ENCODE measurements at regions not wholly inside any gene's neighbourhood (a gene's known extent, or its start where the extent isn't known, plus 50 kb on each side); places are given as distances from the start of the nearest gene placed in this dataset.

GRCh38 chr4:24468071-24468470 is 116.3 kb downstream of the DHX15 start (continued):
- TF ChIP-seq TSHZ1 (CRISPR knock-in tag; IDR thresholded peaks at IDR 0.05): no peak
- no peak for TF ChIP-seq NR2C2 (CRISPR knock-in tag; IDR thresholded peaks at IDR 0.05)
- no peak for TF ChIP-seq NR2C2 (tag; IDR thresholded peaks at IDR 0.05)
- TF ChIP-seq RCOR1 (IDR thresholded peaks at IDR 0.05; ENCODE audit: borderline replicate concordance in 1 of 2, low read depth in 2 of 2, low read length in 2 of 2): no peak
- TF ChIP-seq E2F6 (IDR thresholded peaks at IDR 0.05; ENCODE audit: borderline replicate concordance in 1 of 2, extremely low read depth in 1 of 2, insufficient read depth in 1 of 2, insufficient read length in 1 of 2, low read depth in 1 of 2, low read length in 1 of 2, poor library complexity in 1 of 2, severe bottlenecking in 1 of 2): no peak
- TF ChIP-seq RBM14 (IDR thresholded peaks at IDR 0.05; ENCODE audit: borderline replicate concordance, insufficient read depth, low read depth, low read length): no peak
- no peak for TF ChIP-seq HNRNPL (IDR thresholded peaks at IDR 0.05; ENCODE audit: low read depth, low read length)
- no peak for TF ChIP-seq SAFB2 (IDR thresholded peaks at IDR 0.05; ENCODE audit: borderline replicate concordance, low read depth, low read length, severe bottlenecking)
- TF ChIP-seq FOXM1 (IDR thresholded peaks at IDR 0.05; ENCODE audit: low read depth): no peak
- no peak for TF ChIP-seq FOXM1 (CRISPR knock-in tag; IDR thresholded peaks at IDR 0.05; ENCODE audit: low read depth)
- no peak for TF ChIP-seq ZSCAN32 (CRISPR knock-in tag; IDR thresholded peaks at IDR 0.05)
- no peak for TF ChIP-seq ZNF436 (CRISPR knock-in tag; IDR thresholded peaks at IDR 0.05)
- TF ChIP-seq HMGXB4 (CRISPR knock-in tag; IDR thresholded peaks at IDR 0.05): no peak
- TF ChIP-seq KLF13 (tag; IDR thresholded peaks at IDR 0.05; ENCODE audit: borderline replicate concordance, low read depth): no peak
- no peak for TF ChIP-seq KDM5B (IDR thresholded peaks at IDR 0.05; ENCODE audit: insufficient replicate concordance, low read depth, low read length)
